ENCODE measurements at regions not wholly inside any gene's neighbourhood (a gene's known extent, or its start where the extent isn't known, plus 50 kb on each side); places are given as distances from the start of the nearest gene placed in this dataset.

GRCh38 chr22:47651216-47651987 is 889.0 kb downstream of the TBC1D22A start:
- TF ChIP-seq CTCF (IDR thresholded peaks at IDR 0.05) (no peak), POLR2A (IDR thresholded peaks at IDR 0.05) (no peak)

Measured in heart left ventricle (tissue), 13 donors.